ENCODE measurements at regions not wholly inside any gene's neighbourhood (a gene's known extent, or its start where the extent isn't known, plus 50 kb on each side); places are given as distances from the start of the nearest gene placed in this dataset.

- TF ChIP-seq ZFP3 (CRISPR knock-in tag; IDR thresholded peaks at IDR 0.05) (no peak), OSR1 (CRISPR knock-in tag; IDR thresholded peaks at IDR 0.05) (no peak), PPARA (CRISPR knock-in tag; IDR thresholded peaks at IDR 0.05; ENCODE audit: borderline replicate concordance) (no peak), TCF4 (CRISPR knock-in tag; IDR thresholded peaks at IDR 0.05; ENCODE audit: borderline replicate concordance) (no peak)
- no peak for ATAC-seq
These were observed 115.5 kb downstream of the LYPLAL1 start for GRCh38 chr1:219289171-219289570.

- TF ChIP-seq ZFP30 (CRISPR knock-in tag; IDR thresholded peaks at IDR 0.05), result no peak
- no peak for TF ChIP-seq CSDC2 (CRISPR knock-in tag; IDR thresholded peaks at IDR 0.05)
- TF ChIP-seq ZFP3 (CRISPR knock-in tag; IDR thresholded peaks at IDR 0.05), result no peak
- no peak for TF ChIP-seq BACH2 (CRISPR knock-in tag; IDR thresholded peaks at IDR 0.05; ENCODE audit: borderline replicate concordance)
- ATAC-seq, result peak; percentile 24; the same call in 1 of the 3 replicates
These were observed 109.9 kb downstream of the LYPLAL1 start for GRCh38 chr1:219283541-219283940.

- no peak for TF ChIP-seq BACH2 (CRISPR knock-in tag; IDR thresholded peaks at IDR 0.05; ENCODE audit: borderline replicate concordance)
- TF ChIP-seq GLIS3 (CRISPR knock-in tag; IDR thresholded peaks at IDR 0.05), result no peak
- TF ChIP-seq ISL1 (CRISPR knock-in tag; IDR thresholded peaks at IDR 0.05), result no peak
- TF ChIP-seq PPARA (CRISPR knock-in tag; IDR thresholded peaks at IDR 0.05; ENCODE audit: borderline replicate concordance), result no peak
- no peak for TF ChIP-seq OSR1 (CRISPR knock-in tag; IDR thresholded peaks at IDR 0.05)
- no peak for TF ChIP-seq TCF4 (CRISPR knock-in tag; IDR thresholded peaks at IDR 0.05; ENCODE audit: borderline replicate concordance)
- TF ChIP-seq ZFP30 (CRISPR knock-in tag; IDR thresholded peaks at IDR 0.05), result no peak
- TF ChIP-seq ZNF70 (CRISPR knock-in tag; IDR thresholded peaks at IDR 0.05), result no peak
- ATAC-seq, result no peak
These were observed 108.2 kb downstream of the LYPLAL1 start for GRCh38 chr1:219281831-219282230.

GRCh38 chr1:219279017-219279770 lies 105.5 kb downstream of the LYPLAL1 start:
- peak; percentile 60 for ATAC-seq
- TF ChIP-seq TOX (CRISPR knock-in tag; IDR thresholded peaks at IDR 0.05; ENCODE audit: borderline replicate concordance), result 0 out of 2 replicates have a peak, but pooled peaks have one; percentile 47
- no peak for TF ChIP-seq BACH2 (CRISPR knock-in tag; IDR thresholded peaks at IDR 0.05; ENCODE audit: borderline replicate concordance)
- TF ChIP-seq ZFP30 (CRISPR knock-in tag; IDR thresholded peaks at IDR 0.05), result no peak
- TF ChIP-seq ZNF565 (CRISPR knock-in tag; conservative IDR thresholded peaks at IDR 0.05; ENCODE audit: low read depth), result no peak
- TF ChIP-seq ZNF70 (CRISPR knock-in tag; IDR thresholded peaks at IDR 0.05), result no peak
- peak; percentile 81 for TF ChIP-seq ISL1 (CRISPR knock-in tag; IDR thresholded peaks at IDR 0.05)
- TF ChIP-seq OSR1 (CRISPR knock-in tag; IDR thresholded peaks at IDR 0.05), result no peak
- no peak for TF ChIP-seq ZNF8 (CRISPR knock-in tag; IDR thresholded peaks at IDR 0.05)
- no peak for TF ChIP-seq SNAI2 (CRISPR knock-in tag; IDR thresholded peaks at IDR 0.05)
- TF ChIP-seq PATZ1 (CRISPR knock-in tag; IDR thresholded peaks at IDR 0.05; ENCODE audit: borderline replicate concordance), result no peak

- peak; percentile 63 for ATAC-seq
- TF ChIP-seq ISL1 (CRISPR knock-in tag; IDR thresholded peaks at IDR 0.05) (no peak), ZC3H10 (CRISPR knock-in tag; IDR thresholded peaks at IDR 0.05) (no peak)
These were observed 104.6 kb downstream of the LYPLAL1 start for GRCh38 chr1:219278288-219278687.

- no peak for TF ChIP-seq ZNF70 (CRISPR knock-in tag; IDR thresholded peaks at IDR 0.05)
- TF ChIP-seq ZFP3 (CRISPR knock-in tag; IDR thresholded peaks at IDR 0.05), result no peak
- peak; percentile 62 for TF ChIP-seq ISL1 (CRISPR knock-in tag; IDR thresholded peaks at IDR 0.05)
- TF ChIP-seq POU6F1 (CRISPR knock-in tag; IDR thresholded peaks at IDR 0.05; ENCODE audit: borderline replicate concordance, low read depth), result no peak
- no peak for TF ChIP-seq RARB (CRISPR knock-in tag; IDR thresholded peaks at IDR 0.05)
- TF ChIP-seq TOX (CRISPR knock-in tag; IDR thresholded peaks at IDR 0.05; ENCODE audit: borderline replicate concordance), result peak; percentile 35; the same call in 1 of the 2 replicates
- peak; percentile 51 for ATAC-seq
These were observed 103.8 kb downstream of the LYPLAL1 start for GRCh38 chr1:219277304-219278105.
